Activated CD4-positive, alpha-beta T cell treated with anti-CD3 and anti-CD28 coated beads, Interleukin-2, amount 50 U/mL, for 1 hour (primary cell): ENCODE measurements at regions not wholly inside any gene's neighbourhood (a gene's known extent, or its start where the extent isn't known, plus 50 kb on each side); places are given as distances from the start of the nearest gene placed in this dataset.
"Not testable (repeated sequence)": the region's sequence is repeated elsewhere in the genome, so short reads cannot be mapped to it uniquely, and the experiment has no call there.

ENCODE experiments used
- DNase-seq: peaks from one replicate; pipeline ENCODE4 v3.0.0-alpha.2; 2020

DNA sequence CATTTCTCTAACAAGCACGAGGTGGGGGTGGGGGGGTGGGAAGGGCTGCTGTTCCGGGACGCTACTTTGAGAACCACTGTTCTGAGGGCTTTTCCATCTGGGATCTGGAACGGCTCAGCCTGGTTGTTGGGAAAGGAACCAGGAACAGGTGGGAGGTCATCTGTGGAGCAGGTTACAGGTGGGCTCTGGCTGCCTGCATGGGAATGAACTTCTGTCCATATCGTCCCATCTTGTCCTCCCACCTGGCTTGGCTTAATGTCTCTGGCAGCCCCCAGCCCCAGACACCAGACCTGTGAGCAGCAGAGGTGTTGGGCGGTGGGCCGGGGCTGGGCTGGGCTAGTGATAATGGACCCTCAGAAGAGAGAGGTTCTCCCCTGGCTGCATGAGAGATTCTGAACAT, 69.4 kb upstream of the TARDBP start:
- DNase-seq: no peak

DNA sequence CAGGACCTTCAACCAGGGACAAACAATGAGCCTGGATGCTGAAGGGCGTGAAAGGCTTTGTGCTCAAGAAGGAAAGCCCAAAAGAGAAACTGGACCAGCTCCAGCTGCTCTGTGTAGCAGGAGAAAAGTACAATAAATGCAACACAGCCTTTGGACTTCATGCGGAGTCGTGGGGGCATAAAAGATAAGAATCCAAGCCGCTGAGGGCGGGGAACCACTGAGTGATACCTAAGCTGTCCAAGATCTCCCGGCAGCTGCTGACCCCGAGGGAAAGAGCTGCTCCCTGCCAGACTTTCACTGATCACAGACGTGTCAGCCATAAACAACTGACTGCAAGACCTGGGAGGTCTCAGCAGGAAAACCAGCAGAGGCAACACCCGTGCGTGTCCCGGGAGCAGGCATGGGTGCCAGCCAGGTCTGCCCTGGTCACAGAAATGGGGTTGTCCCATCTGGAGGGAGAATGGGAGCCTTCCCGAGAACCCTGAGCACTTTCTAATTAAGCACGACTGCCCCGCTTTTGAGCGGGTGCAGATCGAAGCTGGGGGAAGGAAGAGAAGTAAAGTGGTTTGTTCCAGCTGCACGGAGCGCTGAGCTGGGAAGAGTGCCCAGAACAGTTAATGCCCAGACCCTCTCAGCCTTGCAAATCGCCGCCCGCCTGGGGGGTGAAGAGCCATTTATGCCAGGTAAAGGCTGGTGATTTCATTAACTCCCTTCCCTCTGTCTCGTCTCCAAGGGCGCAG, 68.3 kb upstream of the TARDBP start:
- DNase-seq: no peak

DNA sequence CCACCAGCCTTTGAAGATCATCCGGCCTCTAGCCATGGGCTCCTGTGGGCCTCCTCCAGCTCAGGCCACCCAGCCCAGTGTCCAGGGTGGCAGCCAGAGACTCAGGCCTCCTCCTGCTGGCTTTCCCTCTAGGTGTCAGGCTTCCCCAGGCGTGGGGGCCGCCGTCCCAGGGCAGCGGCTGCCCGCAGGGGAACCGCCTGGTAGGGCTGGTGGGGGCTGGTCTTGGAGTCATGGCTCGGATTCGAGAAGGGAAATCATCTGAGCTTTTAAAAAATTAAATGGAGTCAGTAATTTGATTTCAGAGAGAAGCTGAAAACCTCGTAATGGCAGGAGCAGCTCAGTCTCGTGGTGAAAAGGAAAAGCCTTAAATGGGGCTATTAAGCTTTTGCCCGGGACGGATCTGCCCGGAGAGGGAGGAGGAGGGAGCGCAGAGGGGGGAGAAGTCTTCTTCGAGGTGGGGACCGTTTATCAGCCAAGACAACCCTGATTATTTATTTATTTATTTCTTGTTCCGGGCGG, 66.4 kb upstream of the TARDBP start:
- no peak for DNase-seq

DNA sequence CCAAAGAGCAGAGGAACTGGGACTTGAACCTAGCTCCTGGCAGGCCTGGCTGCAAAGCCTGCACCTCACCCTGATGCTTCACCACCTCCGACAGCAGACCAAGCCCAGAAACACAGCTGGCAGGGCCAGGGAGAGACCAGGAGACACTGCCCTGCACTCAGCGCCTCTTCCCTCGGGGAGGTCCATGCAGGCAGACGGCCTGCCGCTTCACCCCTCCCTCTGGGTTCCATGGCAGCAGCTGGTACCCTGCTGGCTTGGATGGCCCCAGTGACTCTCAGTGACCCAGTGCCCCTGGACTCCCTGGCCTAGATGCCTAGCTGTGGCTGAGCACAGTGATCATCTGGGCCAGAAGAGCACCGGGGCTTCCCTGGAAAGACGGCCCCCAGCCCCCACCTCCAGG, 65.3 kb upstream of the TARDBP start:
- no peak for DNase-seq

DNA sequence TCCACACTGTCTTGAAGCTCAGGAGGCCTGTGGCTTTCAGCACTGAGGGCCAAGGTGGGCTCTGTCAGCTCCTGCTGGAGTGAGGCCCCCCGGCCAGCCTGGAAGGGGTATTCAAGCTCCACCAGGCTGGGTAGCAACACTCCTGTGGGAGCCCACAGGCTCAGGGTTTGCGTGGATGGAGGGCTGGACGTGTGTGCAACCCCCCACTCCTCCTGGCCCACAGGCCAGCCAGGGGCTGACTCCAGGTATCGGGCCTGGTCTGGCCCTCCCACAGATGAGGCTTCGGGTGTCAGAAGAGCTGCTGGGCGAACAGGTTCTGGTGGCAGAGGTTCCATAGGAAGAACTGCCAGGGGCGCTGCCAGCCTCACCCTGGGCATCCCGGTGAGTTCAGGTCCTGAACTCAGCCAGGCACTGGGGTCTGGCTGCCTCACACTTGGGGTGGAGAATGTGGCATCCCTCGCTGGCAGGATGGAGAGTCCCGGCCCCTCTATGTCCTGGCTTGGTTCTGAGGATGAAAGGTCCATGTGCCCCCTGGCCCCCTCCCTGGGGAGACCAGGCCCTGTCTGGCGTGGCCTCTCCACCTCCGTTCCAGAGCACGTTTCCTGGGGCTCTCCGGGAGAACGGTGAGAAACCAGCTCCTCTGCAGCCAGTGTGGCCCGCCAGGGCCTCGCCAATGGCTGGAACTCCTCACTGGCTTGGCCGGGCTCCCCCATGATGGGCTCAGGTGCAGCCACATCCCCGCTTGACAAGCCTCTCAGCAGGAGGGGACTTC, 64.6 kb upstream of the TARDBP start:
- DNase-seq: no peak

DNA sequence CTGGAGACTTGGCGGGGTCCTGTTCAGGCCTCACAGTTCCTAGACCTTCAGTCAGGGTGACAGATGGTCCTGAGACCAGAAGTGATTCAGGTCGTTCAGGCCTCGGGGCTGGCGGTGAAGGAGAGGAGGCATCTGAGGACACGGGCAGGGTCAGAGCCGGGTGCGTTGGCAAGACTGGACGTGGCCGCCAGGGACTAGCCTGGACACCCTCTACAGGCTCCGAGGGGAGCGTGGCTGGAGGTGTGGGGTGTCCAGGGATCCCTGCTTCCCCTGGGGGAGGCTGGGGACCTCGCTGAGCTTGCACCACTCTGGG, 64.0 kb upstream of the TARDBP start:
- no peak for DNase-seq

DNA sequence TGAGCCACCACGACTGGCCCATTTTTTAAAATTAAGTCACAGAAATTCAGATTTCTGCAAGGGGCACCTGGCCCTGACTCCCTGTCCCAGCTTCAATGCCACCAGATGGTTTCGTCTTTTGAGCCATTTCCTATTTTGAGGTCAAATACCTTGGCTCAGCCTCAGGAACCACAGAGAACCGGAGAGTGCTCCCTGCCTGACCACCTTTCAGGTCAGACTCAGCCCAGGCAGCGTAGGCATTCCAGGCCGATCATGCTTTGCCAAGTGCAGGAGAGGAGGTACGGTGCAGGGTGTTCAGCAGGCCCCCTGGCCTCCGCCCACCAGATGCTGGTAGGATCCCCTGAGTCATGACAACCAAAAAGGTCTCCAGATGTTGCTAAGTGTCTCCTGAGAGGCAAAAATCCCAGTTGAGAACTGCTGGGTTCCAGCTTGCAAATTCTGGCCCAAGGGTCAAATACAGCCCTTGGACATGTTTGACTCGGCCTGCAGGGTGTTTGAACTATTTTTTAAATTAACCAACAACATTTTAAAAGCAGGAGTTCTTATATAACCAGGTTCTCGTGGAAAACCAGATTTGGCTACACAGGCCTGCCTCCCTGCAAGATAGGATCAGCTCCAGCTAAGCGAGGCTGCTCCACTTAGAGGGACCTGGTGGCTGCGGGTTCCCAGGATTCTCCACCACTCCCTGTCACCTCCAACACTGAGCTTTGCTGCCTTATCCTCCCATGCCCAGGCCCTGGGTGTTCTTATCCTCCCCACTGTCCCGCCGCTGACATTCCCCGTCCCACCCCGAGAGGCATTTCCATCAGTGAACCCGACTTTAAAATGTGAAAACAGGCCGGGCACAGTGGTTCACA, 61.9 kb upstream of the TARDBP start:
- no peak for DNase-seq

DNA sequence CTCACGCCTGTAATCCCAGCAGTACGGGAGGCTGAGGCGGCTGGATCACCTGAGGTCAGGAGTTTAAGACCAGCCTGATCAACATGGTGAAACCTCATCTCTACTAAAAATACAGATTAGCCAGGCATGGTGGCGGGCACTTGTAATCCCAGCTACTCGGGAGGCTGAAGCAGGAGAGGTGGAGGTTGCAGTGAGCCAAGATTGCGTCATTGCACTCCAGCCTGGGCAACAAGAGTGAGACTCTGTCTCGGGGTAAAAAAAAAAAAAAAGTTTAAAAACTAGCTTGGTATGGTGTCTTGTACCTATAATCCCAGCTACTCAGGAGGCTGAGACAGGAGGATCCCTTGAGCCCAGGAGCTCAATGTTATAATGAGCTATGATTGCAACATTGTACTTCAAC, 61.2 kb upstream of the TARDBP start:
- not testable (repeated sequence) for DNase-seq

DNA sequence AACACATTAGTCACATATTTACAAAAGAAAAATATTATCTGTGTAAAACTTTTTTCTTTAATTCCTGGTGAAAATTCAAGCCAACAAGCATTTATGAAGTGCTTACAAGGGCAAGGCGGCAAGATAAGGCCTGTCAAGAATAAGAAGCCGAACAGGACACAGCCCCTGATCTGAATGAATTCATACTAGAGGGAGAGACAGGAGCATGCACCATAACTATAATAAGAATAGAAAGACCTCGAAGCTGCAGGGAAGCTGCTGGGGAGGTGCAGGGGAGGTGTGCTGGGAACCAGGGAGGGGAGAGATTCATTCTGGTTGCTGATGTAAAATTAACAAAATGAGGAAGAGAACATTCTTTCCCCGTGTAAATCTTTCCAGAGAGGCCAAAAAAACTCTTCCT, 60.5 kb upstream of the TARDBP start:
- DNase-seq: no peak

DNA sequence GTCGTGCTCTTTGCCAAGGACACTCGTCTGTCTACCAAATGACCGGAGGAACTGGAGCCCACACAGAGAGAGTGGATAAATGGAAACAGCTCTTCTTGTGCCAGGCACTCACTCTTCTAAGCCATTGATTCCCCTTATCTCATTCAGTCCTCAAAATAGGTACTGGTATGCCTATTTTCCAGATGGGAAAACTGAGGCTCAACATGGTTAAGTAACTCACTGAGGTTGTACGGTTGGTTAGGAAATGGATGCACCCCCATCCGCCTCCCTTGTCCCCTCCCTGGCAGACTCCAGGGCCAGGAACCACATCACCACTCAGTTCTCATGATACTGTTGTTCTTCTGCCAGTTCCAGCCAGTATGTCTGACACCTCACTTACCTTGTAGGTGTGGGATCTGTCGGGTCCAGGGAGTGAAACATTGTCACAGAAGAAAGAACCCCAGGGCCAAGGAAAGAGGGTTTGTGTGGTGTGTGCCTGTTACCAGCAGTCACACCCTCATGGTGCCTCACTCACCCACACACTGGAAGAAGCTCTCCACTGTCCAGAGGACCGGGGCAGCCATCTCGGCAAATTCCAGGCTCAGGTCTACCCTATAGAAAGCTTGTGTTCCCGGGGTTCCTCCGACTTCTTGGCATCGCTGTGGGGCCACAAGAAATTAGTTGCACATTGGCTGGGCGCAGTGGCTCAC, 58.8 kb upstream of the TARDBP start:
- DNase-seq: no peak

DNA sequence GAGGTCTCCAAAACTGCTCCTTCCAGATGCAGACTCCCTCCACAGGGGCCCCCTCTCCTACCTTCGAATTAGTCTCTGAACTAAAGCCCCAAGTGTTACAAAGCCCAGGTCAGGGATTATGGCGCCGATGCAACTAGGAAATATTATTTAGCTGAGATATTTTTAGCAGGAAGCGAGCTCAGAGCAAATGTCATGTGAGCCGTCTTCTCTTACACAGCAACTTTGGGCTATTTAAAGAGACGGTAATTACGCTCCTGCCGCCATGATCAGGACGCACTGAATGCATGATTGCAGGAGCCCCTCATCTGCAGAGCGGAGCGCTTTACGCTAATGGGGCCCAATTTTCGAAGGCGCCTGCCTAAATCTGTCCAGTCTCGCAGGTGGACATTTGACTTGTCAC, 55.3 kb upstream of the TARDBP start:
- DNase-seq: no peak

DNA sequence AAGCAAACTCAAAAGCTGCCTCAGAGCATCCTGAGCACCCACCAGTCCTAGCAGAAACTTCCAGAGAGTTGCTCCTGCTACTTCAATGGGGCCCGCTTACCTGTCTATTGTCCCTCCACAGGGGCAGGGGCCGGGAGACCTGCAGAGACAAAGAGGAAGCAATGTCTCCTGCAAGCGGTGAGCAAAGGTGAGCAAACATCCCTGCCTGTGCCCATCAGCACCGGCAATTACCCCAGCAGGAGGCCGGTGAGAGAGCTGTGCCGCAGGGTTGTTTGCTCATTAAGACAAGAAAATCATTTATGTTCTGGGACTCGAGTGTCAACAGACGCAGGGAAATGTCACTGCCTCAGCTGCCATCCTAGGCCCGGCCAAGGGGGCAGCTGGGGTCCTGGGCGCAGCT, 53.8 kb upstream of the TARDBP start:
- DNase-seq: no peak

- DNase-seq: peak; percentile 80
Observed at GRCh38 chr1:10960411-10961299, 51.8 kb upstream of the TARDBP start.

DNA sequence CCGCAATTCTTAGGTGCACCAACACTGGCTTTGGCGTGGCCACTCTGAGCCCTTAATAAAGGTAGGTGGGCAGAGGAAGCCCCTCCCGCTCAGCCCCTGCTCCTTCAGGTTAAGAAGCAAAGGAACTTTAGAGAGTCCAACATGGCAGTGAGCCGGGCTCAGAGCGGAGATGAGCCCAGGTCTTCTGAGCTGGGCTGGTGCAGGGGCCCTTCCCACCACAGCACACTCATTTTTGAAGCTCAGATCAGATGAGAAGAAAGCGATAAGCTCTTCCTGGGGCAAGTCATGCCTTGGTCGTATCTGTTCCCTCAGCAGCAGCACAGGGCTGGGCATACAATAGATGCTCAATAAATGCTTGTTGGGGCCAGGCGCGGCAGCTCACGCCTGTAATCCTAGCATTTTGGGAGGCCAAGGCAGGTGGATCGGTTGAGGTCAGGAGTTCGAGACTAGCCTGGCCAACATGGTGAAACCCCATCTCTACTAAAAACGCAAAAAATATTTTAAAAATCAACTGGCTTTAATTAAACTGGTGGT, 51.1 kb upstream of the TARDBP start:
- DNase-seq: no peak

- DNase-seq: no peak
Observed at GRCh38 chr1:10962483-10962882, 50.0 kb upstream of the TARDBP start.
